Endothelial cell of umbilical vein (primary cell): ENCODE measurements at regions not wholly inside any gene's neighbourhood (a gene's known extent, or its start where the extent isn't known, plus 50 kb on each side); places are given as distances from the start of the nearest gene placed in this dataset.

ENCODE experiments used
- BruUV-seq: library from RNA; stranded (reverse); fragments of 400-500 nt; replicated peaks from 2 replicates; lab custom pipeline; 2021; lab: Mats Ljungman, UMichigan
- CTCF ChIA-PET: fragments of 300-600, 350-600 bp; sonication (Branson Sonifier 250); formaldehyde crosslinking; loops from one replicate; lab custom pipeline; 2021; ENCODE audit warnings: antibody characterized with exemption, inconsistent platforms; lab: Charles Lee
- POLR2A ChIA-PET: fragments of 300-600, 350-600 bp; sonication (Branson Sonifier 250); formaldehyde crosslinking; loops from one replicate; lab custom pipeline; 2021; ENCODE audit warnings: antibody characterized with exemption, inconsistent platforms; lab: Charles Lee
- DNase-seq: peaks from one replicate; pipeline ENCODE4 v3.0.0-alpha.2; 2011; ENCODE audit warnings: low read depth, low spot score
- FAIRE-seq: peaks from 2 replicates; lab custom pipeline; 2011; peaks lifted over from hg19 to GRCh38; lab: Jason Lieb, UNC
- H2AFZ ChIP-seq: 2 replicates; pipeline ENCODE4 v1.6.0; 2012; ENCODE audit warnings: low read depth, low read length, control low read depth, inconsistent platforms
- H3K27ac ChIP-seq: 2 replicates; pipeline ENCODE4 v1.5.1; 2011; ENCODE audit warnings: low read depth, mild to moderate bottlenecking, control low read depth, low read length, moderate library complexity; ENCODE audit not compliant: insufficient read depth
- H3K27me3 ChIP-seq, 2 experiments: 2 replicates each; pipeline versions ENCODE4 v1.6.0 to v1.6.1; 2011; ENCODE audit warnings: low read length in 2 of 2, mixed read lengths in 1 of 2; ENCODE audit not compliant: control insufficient read depth in 2 of 2, insufficient read depth in 2 of 2
- H3K36me3 ChIP-seq, 2 experiments: 2 replicates in 1 of 2; 3 replicates in 1 of 2; pipeline ENCODE4 v1.5.1; 2011; ENCODE audit warnings: low read length in 2 of 2, mild to moderate bottlenecking in 1 of 2, moderate library complexity in 1 of 2; ENCODE audit not compliant: control insufficient read depth in 2 of 2, insufficient read depth in 2 of 2; ENCODE audit errors: extremely low read depth in 1 of 2
- H3K4me1 ChIP-seq: 3 replicates; pipeline ENCODE4 v1.5.1; 2011; ENCODE audit warnings: mild to moderate bottlenecking, low read length; ENCODE audit not compliant: control insufficient read depth, insufficient read depth; ENCODE audit errors: extremely low read depth
- H3K4me2 ChIP-seq: 2 replicates; pipeline ENCODE4 v1.6.1; 2011; ENCODE audit warnings: low read length, control low read depth, mixed read lengths; ENCODE audit not compliant: insufficient read depth
- H3K4me3 ChIP-seq, 3 experiments: fragments of 200-600 bp in 1 of 3; sonication (generic), shearing (Covaris generic) in 1 of 3; replicated peaks in 1 of 3; 2 replicates each; pipeline ENCODE4 v1.5.1; 2011 to 2016; ENCODE audit warnings: control low read depth in 3 of 3, low read length in 3 of 3, mild to moderate bottlenecking in 2 of 3, inconsistent platforms in 1 of 3, low read depth in 1 of 3, moderate library complexity in 1 of 3; ENCODE audit not compliant: insufficient read depth in 1 of 3
- H3K79me2 ChIP-seq: 2 replicates; pipeline ENCODE4 v1.6.0; 2012; ENCODE audit warnings: low read length, inconsistent platforms; ENCODE audit not compliant: control insufficient read depth, insufficient read depth
- H3K9ac ChIP-seq: replicated peaks from 2 replicates; pipeline ENCODE3; 2011; ENCODE audit warnings: low read length, control low read depth; ENCODE audit not compliant: insufficient read depth; ENCODE audit errors: extremely low read depth
- H3K9me1 ChIP-seq: replicated peaks from 3 replicates; pipeline ENCODE4 v1.6.0; 2011; ENCODE audit warnings: mild to moderate bottlenecking, low read length; ENCODE audit not compliant: control insufficient read depth, insufficient read depth; ENCODE audit errors: extremely low read depth
- H3K9me3 ChIP-seq: replicated peaks from 2 replicates; pipeline ENCODE4 v1.5.1; 2012; ENCODE audit warnings: low read length, inconsistent platforms; ENCODE audit not compliant: control insufficient read depth, insufficient read depth
- H4K20me1 ChIP-seq: replicated peaks from 2 replicates; pipeline ENCODE3; 2011; ENCODE audit warnings: mild to moderate bottlenecking, low read length; ENCODE audit not compliant: control insufficient read depth, insufficient read depth; ENCODE audit errors: extremely low read depth
- EZH2 ChIP-seq: IDR thresholded peaks from 2 replicates; pipeline ENCODE4 v1.6.1; 2012; ENCODE audit warnings: borderline replicate concordance, low read depth, mild to moderate bottlenecking, moderate library complexity, low read length, inconsistent platforms; ENCODE audit not compliant: severe bottlenecking
- FOS ChIP-seq: IDR thresholded peaks from 2 replicates; pipeline ENCODE4 v1.6.1; 2011; ENCODE audit warnings: mild to moderate bottlenecking, low read length, moderate library complexity, borderline replicate concordance; ENCODE audit not compliant: insufficient read depth
- GATA2 ChIP-seq: IDR thresholded peaks from 2 replicates; pipeline ENCODE4 v1.7.0; 2011; ENCODE audit warnings: low read depth, mild to moderate bottlenecking, moderate library complexity, mixed read lengths, low read length; ENCODE audit not compliant: insufficient read length, insufficient read depth
- JUN ChIP-seq: IDR thresholded peaks from 2 replicates; pipeline ENCODE4 v1.6.1; 2011; ENCODE audit warnings: borderline replicate concordance, low read depth; ENCODE audit not compliant: insufficient read length, insufficient read depth
- MYC ChIP-seq: IDR thresholded peaks from one replicate; pipeline ENCODE4 v1.6.1; 2011; ENCODE audit warnings: mild to moderate bottlenecking, low read depth, low read length
- POLR2A ChIP-seq: IDR thresholded peaks from 2 replicates; pipeline ENCODE4 v1.6.1; 2012; ENCODE audit warnings: low read depth, mild to moderate bottlenecking, control low read depth, low read length
- POLR2AphosphoS5 ChIP-seq: IDR thresholded peaks from 2 replicates; pipeline ENCODE4 v1.6.1; 2012; ENCODE audit warnings: low read depth, mild to moderate bottlenecking, control low read depth, low read length, moderate library complexity; ENCODE audit not compliant: insufficient read depth
- dilution Hi-C: fragments of 300-500 bp; cut with MboI; formaldehyde crosslinking; loops from one replicate; pipeline ENCODE4 v1.15.0; 2019; ENCODE audit warnings: low sequenced_read_pairs; ENCODE audit not compliant: extremely low pct_ligation_motif_present
- intact Hi-C: fragments of 100-400 bp; cut with micrococcal nuclease; formaldehyde crosslinking; loops from one replicate; pipeline ENCODE4 v1.10.0; 2022
- TF ChIP-seq, protein P1 (sequence below), 2 donors: IDR thresholded peaks; 1 replicate in 1 of 2; 2 replicates in 1 of 2; pipeline ENCODE4 v1.5.1; 2011; ENCODE audit warnings: low read length in 2 of 2, mild to moderate bottlenecking in 2 of 2, moderate library complexity in 2 of 2, control low read depth in 1 of 2, inconsistent platforms in 1 of 2, low read depth in 1 of 2; ENCODE audit not compliant: insufficient read depth in 1 of 2; ENCODE audit errors: extremely low read depth in 1 of 2
- TF ChIP-seq, protein P2 (sequence below): IDR thresholded peaks from 2 replicates; pipeline ENCODE4 v1.6.1; 2011; ENCODE audit not compliant: insufficient read depth, insufficient read length

DNA sequence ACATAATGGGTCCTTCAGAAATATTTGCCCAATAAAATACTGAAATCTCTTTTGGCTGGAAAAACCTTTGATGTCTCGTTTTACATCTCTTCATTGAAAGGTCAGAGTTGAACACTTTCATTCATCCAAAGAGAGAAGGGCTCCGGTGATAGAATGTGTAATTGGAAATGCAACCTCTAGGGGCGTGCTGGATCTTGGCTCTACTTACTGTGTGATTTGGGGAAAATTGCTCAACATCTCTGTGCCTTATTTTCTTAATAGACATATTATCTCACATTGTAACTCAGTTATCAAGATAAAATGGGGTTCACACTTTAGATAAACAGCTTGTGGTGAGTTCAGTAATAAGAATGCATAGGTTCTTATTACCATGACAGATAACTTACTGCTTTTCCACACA, 1444.1 kb downstream of the SLITRK5 start:
- H3K4me2 ChIP-seq: no peak overlapping the region
- H3K27ac ChIP-seq: no peak overlapping the region
- H3K36me3 ChIP-seq: no peaks in the 10 kb centered on the region
- CTCF ChIA-PET: no interaction called here
- H3K9me1 ChIP-seq: no peaks in the 10 kb centered on the region
- H3K27me3 ChIP-seq: no peaks in the 10 kb centered on the region
- FAIRE-seq: no peak
- dilution Hi-C loops (no loop called here), intact Hi-C loops (no loop called here)
- no peaks in the 10 kb centered on the region for H3K4me1 ChIP-seq
- H4K20me1 ChIP-seq: no peaks in the 10 kb centered on the region
- TF ChIP-seq MYC (no peak), FOS (no peak), POLR2AphosphoS5 (no peak), POLR2A (no peak), EZH2 (no peak), GATA2 (no peak), JUN (no peak)
- TF ChIP-seq, protein P1, sequence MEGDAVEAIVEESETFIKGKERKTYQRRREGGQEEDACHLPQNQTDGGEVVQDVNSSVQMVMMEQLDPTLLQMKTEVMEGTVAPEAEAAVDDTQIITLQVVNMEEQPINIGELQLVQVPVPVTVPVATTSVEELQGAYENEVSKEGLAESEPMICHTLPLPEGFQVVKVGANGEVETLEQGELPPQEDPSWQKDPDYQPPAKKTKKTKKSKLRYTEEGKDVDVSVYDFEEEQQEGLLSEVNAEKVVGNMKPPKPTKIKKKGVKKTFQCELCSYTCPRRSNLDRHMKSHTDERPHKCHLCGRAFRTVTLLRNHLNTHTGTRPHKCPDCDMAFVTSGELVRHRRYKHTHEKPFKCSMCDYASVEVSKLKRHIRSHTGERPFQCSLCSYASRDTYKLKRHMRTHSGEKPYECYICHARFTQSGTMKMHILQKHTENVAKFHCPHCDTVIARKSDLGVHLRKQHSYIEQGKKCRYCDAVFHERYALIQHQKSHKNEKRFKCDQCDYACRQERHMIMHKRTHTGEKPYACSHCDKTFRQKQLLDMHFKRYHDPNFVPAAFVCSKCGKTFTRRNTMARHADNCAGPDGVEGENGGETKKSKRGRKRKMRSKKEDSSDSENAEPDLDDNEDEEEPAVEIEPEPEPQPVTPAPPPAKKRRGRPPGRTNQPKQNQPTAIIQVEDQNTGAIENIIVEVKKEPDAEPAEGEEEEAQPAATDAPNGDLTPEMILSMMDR (IDR thresholded peaks at IDR 0.05; ENCODE audit: extremely low read depth in 1 of 2, insufficient read depth in 1 of 2, low read depth in 1 of 2, low read length in 2 of 2): no peak
- TF ChIP-seq, protein P2, sequence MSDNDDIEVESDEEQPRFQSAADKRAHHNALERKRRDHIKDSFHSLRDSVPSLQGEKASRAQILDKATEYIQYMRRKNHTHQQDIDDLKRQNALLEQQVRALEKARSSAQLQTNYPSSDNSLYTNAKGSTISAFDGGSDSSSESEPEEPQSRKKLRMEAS: no peak
- H3K9me3 ChIP-seq: no peaks in the 10 kb centered on the region
- no peak for DNase-seq
- no TSS peak for BruUV-seq
- POLR2A ChIA-PET: no interaction called here
- no peak overlapping the region for H3K9ac ChIP-seq
- no peaks in the 10 kb centered on the region for H3K79me2 ChIP-seq
- H3K4me3 ChIP-seq: no peak overlapping the region
- H2AFZ ChIP-seq: no peak overlapping the region
